ENCODE measurements at regions not wholly inside any gene's neighbourhood (a gene's known extent, or its start where the extent isn't known, plus 50 kb on each side); places are given as distances from the start of the nearest gene placed in this dataset.

- no peak for DNase-seq
- Histone ChIP-seq H3K27me3 (no peaks in the 10 kb centered on the region), H3K9me3 (no peaks in the 10 kb centered on the region), H3K4me1 (no peaks in the 10 kb centered on the region), H3K36me3 (no peaks in the 10 kb centered on the region), H3K4me3 (ENCODE audit: low read depth, low read length) (no peak overlapping the region)
- TF ChIP-seq CTCF (IDR thresholded peaks at IDR 0.05; ENCODE audit: low read depth, low read length), result no peak
These were observed 74.2 kb upstream of the CPEB2 start for GRCh38 chr4:14928035-14928434.

- TF ChIP-seq CTCF (IDR thresholded peaks at IDR 0.05; ENCODE audit: low read depth, low read length), result no peak
- no peak for DNase-seq
- no peaks in the 10 kb centered on the region for H3K27me3 ChIP-seq
- H3K4me1 ChIP-seq, result no peaks in the 10 kb centered on the region
- no peaks in the 10 kb centered on the region for H3K36me3 ChIP-seq
- H3K4me3 ChIP-seq (ENCODE audit: low read depth, low read length), result no peak overlapping the region
- no peaks in the 10 kb centered on the region for H3K9me3 ChIP-seq
These were observed 72.6 kb upstream of the CPEB2 start for GRCh38 chr4:14929669-14930068.

- Histone ChIP-seq H3K9me3 (no peaks in the 10 kb centered on the region), H3K4me3 (ENCODE audit: low read depth, low read length) (no peak overlapping the region), H3K27me3 (no peaks in the 10 kb centered on the region), H3K4me1 (no peaks in the 10 kb centered on the region), H3K36me3 (no peaks in the 10 kb centered on the region)
- TF ChIP-seq CTCF (IDR thresholded peaks at IDR 0.05; ENCODE audit: low read depth, low read length), result no peak
- no peak for DNase-seq
These were observed 67.4 kb upstream of the CPEB2 start for GRCh38 chr4:14934704-14935390.

- no peak for DNase-seq
- H3K27me3 ChIP-seq, result no peaks in the 10 kb centered on the region
- H3K9me3 ChIP-seq, result no peaks in the 10 kb centered on the region
- TF ChIP-seq CTCF (IDR thresholded peaks at IDR 0.05; ENCODE audit: low read depth, low read length), result no peak
- H3K4me1 ChIP-seq, result no peaks in the 10 kb centered on the region
- H3K4me3 ChIP-seq (ENCODE audit: low read depth, low read length), result no peak overlapping the region
- no peaks in the 10 kb centered on the region for H3K36me3 ChIP-seq
These were observed 58.5 kb upstream of the CPEB2 start for GRCh38 chr4:14943749-14944148.

DNA sequence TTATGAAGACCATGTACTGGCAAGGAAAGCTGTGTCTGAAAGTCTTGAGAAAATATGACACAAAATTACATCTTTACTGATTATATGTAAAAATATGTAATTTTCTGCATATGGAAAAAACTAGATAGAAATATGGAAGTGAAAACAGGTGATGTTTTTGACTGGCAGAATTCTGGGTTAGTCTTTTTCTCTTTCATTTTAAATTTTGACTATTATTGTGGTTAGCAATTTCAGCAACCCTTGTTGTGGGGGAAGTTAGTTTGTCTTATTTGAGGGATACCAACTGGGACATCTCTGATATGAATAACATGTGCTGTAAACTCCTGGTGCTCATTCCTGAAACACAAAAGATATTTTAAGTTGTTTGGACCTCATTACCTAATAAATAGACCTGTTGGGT is 49.9 kb upstream of the CPEB2 start:
- no peaks in the 10 kb centered on the region for H3K36me3 ChIP-seq
- no peaks in the 10 kb centered on the region for H3K27me3 ChIP-seq
- DNase-seq, result no peak
- H3K4me1 ChIP-seq, result no peaks in the 10 kb centered on the region
- no peaks in the 10 kb centered on the region for H3K9me3 ChIP-seq
- no peak for TF ChIP-seq CTCF (IDR thresholded peaks at IDR 0.05; ENCODE audit: low read depth, low read length)
- H3K4me3 ChIP-seq (ENCODE audit: low read depth, low read length), result no peak overlapping the region

Data from BE2C (cell line).